CD4-positive, alpha-beta T cell treated with Interleukin-10 for 1 hour (primary cell): ENCODE measurements at regions not wholly inside any gene's neighbourhood (a gene's known extent, or its start where the extent isn't known, plus 50 kb on each side); places are given as distances from the start of the nearest gene placed in this dataset.
"Not testable (repeated sequence)": the region's sequence is repeated elsewhere in the genome, so short reads cannot be mapped to it uniquely, and the experiment has no call there.

Experiments
- DNase-seq: peaks from one replicate; pipeline ENCODE4 v3.0.0-alpha.2; 2020

DNA sequence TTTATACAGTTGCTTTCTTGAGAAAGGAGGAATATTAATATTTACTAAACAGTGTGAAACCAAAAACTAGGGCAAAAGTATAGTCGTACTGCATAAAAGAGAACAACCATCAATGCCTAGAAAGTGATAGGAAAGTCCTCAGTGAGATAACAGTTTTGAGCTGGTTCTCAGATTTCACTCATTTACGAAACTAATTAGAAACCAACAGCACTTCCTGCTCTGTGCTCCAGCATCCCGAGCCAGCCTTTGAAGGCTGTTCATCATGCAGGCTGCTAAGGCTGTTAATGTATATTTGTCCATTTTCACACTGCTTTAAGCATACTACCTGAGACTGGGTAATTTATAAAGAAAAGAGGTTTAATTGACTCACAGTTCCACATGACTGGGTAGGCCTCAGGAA, 2039.9 kb downstream of the EFNA5 start:
- no peak for DNase-seq

DNA sequence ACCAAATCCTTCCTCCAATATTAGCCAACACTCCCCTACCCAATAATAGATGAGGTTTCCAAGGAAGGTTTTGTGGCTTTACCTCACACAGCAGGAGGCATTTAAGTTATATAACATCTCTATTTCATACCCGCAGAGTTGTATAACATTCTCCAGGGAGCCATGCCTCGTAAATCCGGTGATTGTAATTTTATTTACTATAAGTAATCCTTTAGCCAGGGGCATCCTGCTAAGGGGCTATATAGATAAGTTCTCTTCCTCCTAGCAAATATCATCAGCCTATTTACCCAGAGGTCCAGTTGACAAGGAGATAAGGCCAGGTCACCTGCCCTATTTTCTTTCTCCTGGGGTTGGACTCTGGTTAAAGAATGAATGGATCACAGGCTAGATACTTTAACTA, 2051.0 kb downstream of the EFNA5 start:
- DNase-seq: no peak

DNA sequence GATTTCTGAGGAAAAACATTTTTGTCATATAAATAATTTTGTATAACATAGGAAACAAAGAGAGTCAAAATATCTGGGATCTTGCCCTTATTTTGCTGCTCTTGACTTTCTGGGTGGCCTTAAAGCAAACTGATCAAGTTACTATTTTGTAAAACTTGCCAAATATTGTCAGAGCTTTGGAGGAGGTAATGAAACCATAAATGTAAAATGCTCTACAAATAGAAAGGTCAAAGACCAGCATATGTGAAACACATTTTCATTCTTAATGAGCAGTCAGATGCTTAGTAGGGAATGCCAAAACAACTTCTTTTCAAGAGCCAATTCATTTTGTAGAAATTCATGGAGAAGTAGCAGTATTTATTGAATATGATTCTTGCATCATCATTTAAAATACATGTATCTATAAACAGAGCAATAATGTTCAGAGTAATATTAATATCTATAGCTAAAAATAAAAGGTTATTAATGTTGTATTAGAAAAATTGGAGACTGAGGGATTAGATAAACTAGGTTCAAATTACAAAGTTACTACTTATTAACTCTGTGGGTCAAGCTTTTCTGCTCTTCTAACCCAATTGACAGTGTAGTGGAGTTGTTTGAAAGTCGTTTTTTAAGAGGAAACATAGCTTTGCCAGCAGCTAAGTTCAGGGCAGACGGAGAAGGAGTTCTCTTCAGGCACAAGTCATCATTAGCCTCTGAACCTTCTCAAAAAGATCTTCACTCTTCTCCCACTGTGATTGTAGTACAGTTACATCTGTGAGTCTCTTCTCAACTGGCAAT, 2053.1 kb downstream of the EFNA5 start:
- no peak for DNase-seq

DNA sequence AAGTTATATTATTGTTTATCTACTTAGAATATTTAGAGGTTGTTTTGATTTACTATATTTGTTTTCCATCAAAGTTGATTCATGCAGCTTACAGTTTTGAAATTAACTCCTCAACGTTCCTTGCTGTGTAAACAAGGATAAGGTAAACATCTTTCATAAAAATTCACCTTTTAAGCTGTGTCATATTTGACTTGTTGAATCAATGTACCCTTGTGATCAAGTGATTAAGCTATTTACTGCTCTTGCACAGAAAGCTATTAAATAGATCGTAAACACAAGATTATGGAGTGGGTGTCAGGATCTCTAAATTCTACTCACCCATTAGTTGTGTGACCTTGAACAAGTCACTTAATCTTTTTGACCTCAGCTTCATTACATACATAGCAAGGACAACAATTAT, 2054.0 kb upstream of the NUDT12 start:
- no peak for DNase-seq

DNA sequence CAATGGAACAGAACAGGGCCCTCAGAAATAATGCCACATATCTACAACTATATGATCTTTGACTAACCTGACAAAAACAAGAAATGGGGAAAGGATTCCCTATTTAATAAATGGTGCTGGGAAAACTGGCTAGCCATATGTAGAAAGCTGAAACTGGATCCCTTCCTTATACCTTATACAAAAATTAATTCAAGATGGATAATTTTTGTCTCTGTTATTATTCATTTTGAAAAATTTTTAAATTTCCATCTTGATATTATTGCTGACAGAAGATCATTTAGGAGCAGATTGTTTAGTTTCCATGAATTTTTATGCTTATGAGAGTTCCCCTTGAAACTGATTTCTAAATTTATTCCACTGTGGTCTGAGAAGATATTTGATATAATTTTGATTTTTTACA, 2039.8 kb upstream of the NUDT12 start:
- not testable (repeated sequence) for DNase-seq

DNA sequence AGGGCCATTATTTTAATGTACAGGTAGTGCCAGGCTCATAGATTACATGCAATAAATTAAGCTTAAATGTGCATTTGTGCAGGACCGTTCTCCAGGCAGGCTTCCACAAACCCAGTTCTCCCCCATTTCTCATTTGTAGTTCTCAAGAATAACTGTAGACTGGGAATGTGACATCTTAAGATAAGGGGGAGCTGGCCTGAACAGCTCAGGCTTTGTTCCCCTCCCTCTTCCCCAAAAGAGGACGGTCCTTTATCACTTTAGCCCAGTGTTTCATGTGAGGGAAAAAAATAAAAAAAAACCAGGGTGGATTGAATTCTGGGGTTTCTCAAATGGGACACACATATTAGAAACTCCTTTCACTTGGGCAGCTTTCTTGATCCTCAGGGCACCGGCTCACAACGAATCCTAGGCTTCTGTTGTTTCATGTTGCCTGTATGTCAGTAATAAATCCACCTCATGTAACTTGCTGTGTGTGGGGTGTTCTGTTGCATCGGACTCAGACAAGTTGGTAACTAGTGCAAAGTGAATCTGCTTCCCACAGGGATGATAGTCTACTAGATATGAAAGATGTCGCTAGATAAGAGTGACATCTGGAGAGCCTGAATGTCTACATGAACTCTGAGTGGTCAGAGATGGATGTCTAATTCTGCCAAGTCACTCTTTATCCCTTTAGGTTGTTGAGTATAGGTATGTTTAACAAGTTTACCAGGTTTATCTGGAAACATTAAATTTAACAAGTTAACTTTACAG, 2030.6 kb upstream of the NUDT12 start:
- DNase-seq: no peak

DNA sequence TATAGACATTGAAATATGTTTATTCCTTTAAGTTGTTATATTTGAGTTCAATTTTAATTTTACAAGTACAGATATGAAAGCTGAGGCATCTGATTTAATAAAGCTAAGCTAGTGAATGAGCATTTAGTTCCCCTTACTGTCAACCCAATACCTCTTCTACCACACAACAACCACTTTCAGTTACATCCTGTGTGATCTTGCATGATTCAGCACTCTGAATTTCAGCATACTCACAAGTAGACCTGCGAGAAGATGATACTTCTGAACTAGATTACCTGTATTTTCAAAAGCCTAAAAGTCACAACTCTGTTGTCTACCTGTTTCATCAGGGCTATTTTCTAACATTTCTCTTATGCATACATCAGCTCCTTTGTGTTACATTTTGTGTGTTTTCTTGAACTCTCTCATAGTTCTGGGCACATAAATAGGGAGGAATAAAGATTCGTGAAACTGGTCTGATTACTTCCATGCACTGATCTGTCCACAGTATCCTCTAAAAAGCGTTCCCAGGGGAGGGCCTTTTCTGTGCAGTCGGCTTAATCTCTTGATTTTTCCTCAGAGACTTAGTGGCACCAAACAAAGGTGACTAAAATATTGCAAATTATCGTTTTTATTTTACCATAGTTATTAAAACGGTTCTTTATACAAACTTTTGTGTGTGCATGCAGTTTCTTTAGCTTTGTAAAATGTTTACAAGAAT, 2025.5 kb upstream of the NUDT12 start:
- no peak for DNase-seq

DNA sequence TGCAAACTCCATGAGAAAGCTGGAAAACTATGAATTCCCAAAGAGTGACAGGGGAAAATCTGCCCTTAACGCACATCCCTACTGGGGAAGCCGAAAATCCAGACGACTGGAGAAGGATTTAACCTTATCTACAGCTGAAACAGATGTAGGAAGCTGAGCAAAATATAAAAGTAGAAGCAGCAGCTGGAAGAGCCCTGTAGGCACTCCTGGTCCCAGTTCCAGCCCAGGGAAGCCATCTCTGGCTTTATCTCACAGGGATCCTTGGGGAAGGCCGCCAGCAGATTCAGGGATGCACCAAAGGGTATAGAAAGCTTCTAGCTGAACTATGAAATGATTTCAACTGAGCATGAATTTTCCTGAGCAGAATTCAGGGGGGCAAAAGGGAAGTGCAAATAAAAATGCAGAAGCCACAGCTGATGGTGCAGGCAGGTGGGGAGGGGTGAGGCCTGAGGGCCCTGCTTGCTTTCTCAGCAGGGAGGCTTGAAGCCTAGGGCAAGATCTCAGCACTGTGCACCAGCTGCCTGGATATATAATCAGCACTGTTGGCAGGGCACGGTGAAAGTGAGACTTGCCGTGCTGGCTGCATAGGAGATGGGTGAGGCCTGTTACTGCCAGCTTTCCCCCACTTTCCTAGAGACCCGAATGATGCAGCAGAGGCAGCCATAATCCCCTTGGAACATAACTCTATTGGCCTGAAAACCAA, 2019.5 kb upstream of the NUDT12 start:
- no peak for DNase-seq

DNA sequence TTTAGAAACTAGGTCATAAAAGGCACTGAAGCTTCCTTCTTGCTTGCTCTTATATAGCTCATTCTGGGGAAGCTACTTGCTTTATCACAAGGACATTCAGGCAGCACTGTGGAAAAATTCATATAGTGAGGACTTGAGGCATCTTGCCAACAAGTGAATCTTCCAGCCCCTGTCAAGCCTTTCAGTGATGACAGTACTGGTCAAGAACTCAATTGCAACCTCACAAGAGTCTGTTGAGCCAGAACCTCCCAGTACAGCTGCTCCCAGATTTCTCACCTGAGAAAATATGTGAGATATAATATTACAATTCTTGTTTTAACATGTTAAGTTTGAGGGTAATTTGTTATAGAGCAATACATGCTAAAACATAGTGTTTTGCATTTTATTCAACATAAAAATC, 2011.0 kb upstream of the NUDT12 start:
- DNase-seq: no peak

DNA sequence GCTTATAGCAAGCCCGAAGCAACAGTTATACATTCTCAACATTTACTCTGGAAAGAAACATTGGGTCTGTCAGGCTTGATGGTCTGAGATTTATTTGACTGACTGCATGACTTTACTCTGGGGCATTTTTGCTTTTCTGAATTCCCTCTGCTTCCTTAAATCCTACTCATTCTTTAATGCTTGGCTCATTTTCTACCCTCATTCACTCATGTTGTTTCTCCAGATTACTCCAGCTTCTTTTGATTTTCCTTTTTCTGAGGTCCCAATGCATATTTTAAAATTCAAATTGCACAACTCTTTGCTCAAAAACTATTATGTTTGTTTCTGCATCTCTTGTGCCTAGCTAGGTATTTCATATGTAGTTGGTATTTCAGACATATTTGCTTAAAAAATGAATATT, 2002.9 kb upstream of the NUDT12 start:
- DNase-seq: no peak

DNA sequence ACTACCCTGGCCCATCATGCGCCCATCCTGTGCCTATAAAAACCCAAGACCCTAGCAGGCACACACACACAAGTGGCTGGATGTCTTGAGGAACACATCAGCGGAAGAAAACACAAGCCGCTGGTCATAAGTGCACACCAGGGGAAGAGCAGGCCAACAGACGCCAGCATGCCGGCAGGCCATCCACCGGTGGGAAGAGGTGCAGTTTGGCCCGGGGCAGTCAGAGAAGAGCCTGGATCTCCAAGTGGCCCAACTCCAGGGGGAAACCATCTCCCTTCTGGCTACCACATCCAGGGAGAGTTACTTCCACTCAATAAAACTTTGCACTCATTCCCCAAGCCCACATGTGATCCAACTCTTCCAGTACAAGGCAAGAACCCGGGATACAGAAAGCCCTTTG, 2001.3 kb upstream of the NUDT12 start:
- DNase-seq: no peak

DNA sequence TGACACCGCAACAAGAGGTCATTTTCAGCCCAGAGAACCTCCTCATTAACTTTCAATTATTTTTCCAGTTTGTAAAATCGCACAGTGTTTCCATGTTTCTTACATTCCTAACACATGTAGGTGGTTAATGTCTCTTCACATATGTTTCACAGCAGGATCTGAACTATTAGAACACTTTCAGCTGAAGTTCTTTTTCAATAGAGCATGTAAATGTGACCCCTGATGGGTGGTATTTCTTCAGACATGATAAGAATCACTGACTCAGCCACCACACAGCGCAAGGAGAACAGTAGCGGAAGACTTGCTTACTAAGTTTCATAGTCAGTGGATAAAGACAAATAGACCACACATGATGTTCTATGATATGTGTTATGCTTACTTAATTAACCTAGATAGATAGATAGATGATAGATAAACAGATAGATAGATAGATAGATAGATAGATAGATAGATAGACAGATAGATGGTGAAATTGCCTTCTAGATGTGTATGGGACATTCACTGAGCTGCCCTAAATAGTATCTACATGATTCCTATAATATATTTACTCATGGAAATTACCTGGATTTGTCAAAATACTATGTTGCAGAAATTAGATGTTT, 1992.1 kb upstream of the NUDT12 start:
- no peak for DNase-seq

DNA sequence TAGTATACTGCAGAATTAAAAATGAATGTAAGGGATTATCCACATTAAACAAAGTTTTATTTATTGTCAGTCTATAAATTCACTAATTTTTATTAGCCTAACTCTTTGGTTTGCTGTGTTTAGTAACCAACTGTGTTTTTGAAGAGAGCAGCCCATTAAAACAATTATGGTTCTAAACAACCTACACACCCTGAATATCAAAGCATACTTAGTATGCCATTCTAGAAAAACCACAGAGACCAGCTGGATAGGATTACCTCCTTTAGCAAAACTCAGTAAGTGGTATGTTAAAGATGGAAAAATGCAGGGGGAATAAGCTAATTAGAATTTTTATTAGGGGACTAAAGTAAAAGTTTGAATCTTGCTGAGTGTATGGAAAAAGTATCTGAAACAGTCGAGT, 1981.7 kb upstream of the NUDT12 start:
- DNase-seq: no peak

DNA sequence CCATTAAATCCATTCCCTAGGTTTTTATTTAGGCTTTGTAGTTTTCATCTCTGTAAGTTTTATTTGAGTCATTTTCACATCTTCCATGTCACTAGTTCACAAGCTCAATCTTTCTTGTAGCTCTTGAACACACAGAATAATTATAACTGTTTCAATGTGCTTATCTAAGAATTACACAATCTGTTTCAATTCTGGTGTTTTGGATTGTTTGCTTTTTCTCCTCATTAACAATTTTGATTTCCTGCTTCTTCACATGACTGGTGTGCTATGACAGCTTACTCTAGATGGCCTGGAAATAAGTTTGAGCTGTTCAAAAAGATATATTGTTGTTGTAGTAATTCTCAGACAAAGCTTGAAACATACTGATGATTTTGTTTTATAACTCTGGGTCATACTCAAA, 1974.1 kb upstream of the NUDT12 start:
- no peak for DNase-seq

DNA sequence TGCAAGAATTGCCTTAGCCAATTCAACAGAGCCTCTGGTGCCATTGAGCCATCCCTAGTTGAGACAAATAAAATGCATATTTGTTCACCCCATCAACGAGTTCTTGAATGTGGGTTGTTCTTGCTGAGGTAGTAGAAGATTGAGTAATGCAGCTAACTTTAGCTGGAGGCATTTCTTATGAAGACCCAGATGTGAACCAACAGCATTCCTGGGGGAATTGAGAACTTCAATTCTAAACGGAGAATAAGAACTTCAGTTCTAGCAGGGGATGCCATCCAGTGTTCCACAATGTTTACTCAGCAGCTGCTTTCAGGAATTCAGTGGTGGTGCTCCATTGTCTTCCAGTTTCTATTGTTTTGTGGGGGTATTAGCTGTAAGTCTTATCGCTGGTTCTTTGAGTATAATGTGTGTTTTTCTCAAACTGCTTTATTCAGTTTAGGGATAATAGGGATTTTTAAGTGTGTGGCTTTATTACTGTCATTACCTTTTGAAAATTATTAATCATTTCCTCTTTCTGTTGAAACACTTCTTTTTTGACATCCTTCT, 1968.2 kb upstream of the NUDT12 start:
- no peak for DNase-seq

DNA sequence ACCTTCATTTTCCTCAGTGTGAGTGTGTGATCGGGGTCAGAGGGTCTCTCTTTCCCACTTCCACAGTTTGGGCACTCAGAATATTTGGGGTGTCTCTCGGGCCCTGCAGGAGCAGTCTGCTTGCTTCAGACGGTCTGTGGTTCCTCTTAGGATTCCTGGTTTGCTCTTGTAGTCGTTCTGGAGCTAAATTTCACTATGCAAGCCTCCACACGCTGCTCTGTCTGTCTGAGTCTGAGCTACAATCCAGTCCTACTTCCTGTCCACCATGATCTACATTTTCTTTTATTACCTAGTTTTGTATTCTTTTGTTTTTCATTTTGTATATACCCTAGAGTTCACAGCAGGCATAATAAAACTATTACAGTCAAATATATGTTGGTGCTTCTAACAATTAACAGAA, 1967.3 kb upstream of the NUDT12 start:
- no peak for DNase-seq

DNA sequence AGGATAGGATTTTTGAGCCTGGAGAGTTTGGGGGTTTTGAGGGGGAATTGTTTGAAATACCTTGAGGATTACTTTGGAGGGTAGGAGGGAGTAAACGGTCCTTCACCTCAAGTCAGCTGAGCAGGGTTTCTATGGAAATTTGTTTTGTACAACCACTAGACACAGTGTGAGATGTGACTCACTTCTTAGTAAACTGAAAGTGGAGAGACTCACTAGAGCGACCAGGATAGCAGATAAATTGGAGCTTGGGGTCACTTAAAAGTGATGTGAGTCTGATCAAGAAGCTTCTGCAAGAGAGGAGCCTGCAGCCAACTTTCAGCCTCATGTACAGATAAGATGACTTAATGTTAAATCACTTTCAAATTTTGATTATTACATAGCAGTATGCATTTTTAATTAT, 1945.9 kb upstream of the NUDT12 start:
- no peak for DNase-seq

DNA sequence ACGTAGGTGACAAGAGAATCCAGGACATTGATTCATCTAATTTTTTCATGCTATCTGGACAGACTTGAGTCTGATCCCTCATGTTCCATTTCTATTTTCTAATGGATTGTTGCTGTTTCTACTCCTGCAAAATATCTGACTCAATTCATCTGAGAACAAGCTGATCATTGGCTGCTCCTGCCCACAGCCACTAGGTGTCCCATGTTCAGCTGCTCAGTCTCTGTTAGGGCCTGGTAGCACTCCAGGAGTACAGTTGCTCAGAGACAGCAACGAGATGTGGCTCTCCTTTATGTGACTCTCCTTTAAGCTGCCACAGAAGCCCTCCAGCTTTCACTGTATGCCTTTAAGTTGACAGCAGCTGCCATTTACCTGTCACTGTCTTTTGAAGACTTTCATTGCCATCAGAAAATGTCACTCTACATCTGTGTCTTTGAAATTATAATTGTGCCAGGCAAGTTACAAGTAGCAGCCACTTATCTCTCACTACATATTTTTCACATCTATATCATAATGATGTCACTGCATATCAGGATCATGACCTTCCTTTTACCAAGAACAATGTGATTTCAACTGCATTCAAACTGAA, 1944.2 kb upstream of the NUDT12 start:
- DNase-seq: no peak

DNA sequence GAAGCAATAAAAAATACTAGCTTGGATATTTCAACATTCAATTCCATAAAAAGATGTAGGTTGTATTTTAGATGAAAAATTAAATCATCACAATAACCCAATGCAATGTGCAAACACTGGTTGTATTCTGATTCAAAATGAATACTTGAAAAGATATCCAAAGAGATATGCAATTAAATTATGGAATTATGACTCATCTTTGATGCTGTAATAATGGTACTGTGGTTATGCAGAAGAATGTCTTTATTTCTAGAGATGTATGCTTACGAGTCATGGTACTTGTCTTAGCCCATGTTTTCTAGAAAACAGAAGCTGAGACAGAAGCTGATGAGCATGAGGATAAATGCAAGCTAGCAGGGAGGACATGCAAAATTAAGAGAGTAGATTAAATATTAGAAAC, 1941.4 kb upstream of the NUDT12 start:
- no peak for DNase-seq

DNA sequence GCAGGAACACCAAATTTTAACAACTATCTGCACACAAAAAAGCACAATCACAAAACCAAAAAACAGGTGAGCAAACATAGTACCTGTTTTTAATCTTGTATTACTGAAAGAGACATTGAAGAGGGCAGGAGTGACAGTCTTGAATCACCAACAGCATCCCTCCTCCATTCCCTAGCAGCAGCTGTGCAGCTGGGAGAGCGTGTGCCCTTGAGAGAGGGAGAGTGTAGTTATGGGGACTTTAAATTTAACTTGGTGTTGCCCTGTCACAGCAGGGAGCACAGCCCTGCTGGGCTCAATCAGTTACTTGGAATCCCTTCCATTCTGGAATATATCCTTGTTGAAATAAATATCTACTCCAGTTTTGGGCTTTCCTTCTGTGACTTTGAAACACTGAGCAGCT, 1938.7 kb upstream of the NUDT12 start:
- DNase-seq: no peak

DNA sequence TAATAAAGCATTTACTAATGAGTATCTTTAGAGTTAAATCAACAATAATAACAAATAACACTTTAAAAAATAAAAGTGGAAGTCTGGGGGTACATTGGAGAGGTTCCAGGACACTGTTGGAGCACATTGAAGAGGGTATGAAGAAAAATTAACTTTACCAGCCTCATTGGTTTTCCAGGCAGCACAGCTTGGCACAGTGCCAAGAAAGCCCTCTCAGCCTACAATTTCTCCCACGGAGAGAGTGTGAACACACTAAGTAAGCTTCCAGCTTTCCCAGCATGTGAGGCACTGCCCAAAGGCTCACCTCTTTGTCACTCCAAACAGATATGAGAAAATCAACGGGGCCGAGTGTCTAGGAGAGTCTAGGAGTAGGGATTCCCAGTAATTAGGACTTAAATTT, 1912.8 kb upstream of the NUDT12 start:
- DNase-seq: no peak

DNA sequence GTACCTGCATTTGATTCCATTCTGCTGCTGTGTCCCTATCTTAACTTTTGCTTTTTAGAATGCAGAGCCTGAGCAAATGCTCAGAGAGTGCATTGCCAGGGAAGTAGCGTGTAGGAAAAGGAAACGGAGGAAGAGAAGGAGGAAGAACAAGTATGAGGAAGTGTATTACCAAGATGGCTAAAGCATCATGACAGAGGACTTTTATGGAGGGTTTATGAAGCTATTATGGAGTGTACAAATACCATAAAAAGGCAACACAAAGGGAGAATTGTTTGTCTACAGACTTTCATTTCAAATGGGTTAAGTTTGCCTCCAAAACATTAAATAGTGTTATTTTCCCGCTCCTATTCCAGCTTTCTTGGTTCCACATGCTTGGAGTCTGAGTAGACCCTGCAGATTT, 1899.8 kb upstream of the NUDT12 start:
- no peak for DNase-seq
